ENCODE measurements at regions not wholly inside any gene's neighbourhood (a gene's known extent, or its start where the extent isn't known, plus 50 kb on each side); places are given as distances from the start of the nearest gene placed in this dataset.

GRCh38 chr2:207450186-207450585, 79.6 kb upstream of the CREB1 start:
- no peaks in the 10 kb centered on the region for H4K20me1 ChIP-seq (ENCODE audit: insufficient read depth)
- ChIA-PET POLR2A (no interaction called here), CTCF (no interaction called here), RAD21 (ENCODE audit: low non-redundant PET in 1 of 2, low total read pairs in 2 of 2, uncharacterized antibody in 2 of 2, unreplicated experiment in 2 of 2) (no interaction called here)
- no peak overlapping the region for H3K4me3 ChIP-seq (replicated peaks in 1 of 2; ENCODE audit: low read depth in 1 of 2, low read length in 2 of 2)
- no peak for DNase-seq (ENCODE audit: low read depth, low spot score)
- no peak overlapping the region for H3K4me2 ChIP-seq (ENCODE audit: low read length)
- H2AFZ ChIP-seq (ENCODE audit: low read depth, low read length, poor library complexity, severe bottlenecking) = no peak overlapping the region
- intact Hi-C loops (cut with micrococcal nuclease) = no loop called here
- TF ChIP-seq, protein P1, sequence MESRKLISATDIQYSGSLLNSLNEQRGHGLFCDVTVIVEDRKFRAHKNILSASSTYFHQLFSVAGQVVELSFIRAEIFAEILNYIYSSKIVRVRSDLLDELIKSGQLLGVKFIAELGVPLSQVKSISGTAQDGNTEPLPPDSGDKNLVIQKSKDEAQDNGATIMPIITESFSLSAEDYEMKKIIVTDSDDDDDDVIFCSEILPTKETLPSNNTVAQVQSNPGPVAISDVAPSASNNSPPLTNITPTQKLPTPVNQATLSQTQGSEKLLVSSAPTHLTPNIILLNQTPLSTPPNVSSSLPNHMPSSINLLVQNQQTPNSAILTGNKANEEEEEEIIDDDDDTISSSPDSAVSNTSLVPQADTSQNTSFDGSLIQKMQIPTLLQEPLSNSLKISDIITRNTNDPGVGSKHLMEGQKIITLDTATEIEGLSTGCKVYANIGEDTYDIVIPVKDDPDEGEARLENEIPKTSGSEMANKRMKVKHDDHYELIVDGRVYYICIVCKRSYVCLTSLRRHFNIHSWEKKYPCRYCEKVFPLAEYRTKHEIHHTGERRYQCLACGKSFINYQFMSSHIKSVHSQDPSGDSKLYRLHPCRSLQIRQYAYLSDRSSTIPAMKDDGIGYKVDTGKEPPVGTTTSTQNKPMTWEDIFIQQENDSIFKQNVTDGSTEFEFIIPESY (IDR thresholded peaks at IDR 0.05; ENCODE audit: extremely low read depth, insufficient replicate concordance, low read length) = no peak
- TF ChIP-seq CTCF (IDR thresholded peaks at IDR 0.05 in 2 of 3, conservative IDR thresholded peaks at IDR 0.05 in 1 of 3; ENCODE audit: borderline replicate concordance in 1 of 3, insufficient read depth in 1 of 3, low read depth in 2 of 3, low read length in 2 of 3) = no peak
- no peak for TF ChIP-seq SIN3A (IDR thresholded peaks at IDR 0.05; ENCODE audit: low read depth)
- no peak for TF ChIP-seq POLR2AphosphoS5 (IDR thresholded peaks at IDR 0.05; ENCODE audit: low read depth, low read length)
- TF ChIP-seq EZH2 (IDR thresholded peaks at IDR 0.05) = no peak
- H3K9me3 ChIP-seq (ENCODE audit: control insufficient read depth in 1 of 2, insufficient read depth in 1 of 2, low read depth in 1 of 2, low read length in 2 of 2) = no peaks in the 10 kb centered on the region
- no peak overlapping the region for H3K9ac ChIP-seq (ENCODE audit: low read length)
- ATAC-seq = no peak
- no peaks in the 10 kb centered on the region for H3K9me2 ChIP-seq (ENCODE audit: insufficient read depth)
- no peaks in the 10 kb centered on the region for H3K79me2 ChIP-seq (ENCODE audit: insufficient read depth, low read length)
- no TSS peak for BruUV-seq (replicated peaks)
- H3K36me3 ChIP-seq (ENCODE audit: control insufficient read depth in 1 of 2, insufficient read depth in 2 of 2, low read length in 2 of 2) = no peaks in the 10 kb centered on the region
- H3K27ac ChIP-seq (ENCODE audit: low read depth, low read length) = no peak overlapping the region
- H3K4me1 ChIP-seq (ENCODE audit: control insufficient read depth in 1 of 2, insufficient read depth in 2 of 2, low read length in 2 of 2) = no peaks in the 10 kb centered on the region
- H3K27me3 ChIP-seq (ENCODE audit: insufficient read depth, low read length) = no peaks in the 10 kb centered on the region

- CTCF ChIA-PET = no interaction called here
- Histone ChIP-seq H4K20me1 (ENCODE audit: insufficient read depth) (no peaks in the 10 kb centered on the region), H3K9me2 (ENCODE audit: insufficient read depth) (no peaks in the 10 kb centered on the region), H3K4me2 (ENCODE audit: low read length) (no peak overlapping the region), H2AFZ (ENCODE audit: low read depth, low read length, poor library complexity, severe bottlenecking) (no peak overlapping the region), H3K9me3 (ENCODE audit: control insufficient read depth in 1 of 2, insufficient read depth in 1 of 2, low read depth in 1 of 2, low read length in 2 of 2) (no peaks in the 10 kb centered on the region), H3K27ac (ENCODE audit: low read depth, low read length) (no peak overlapping the region), H3K79me2 (ENCODE audit: insufficient read depth, low read length) (no peaks in the 10 kb centered on the region), H3K4me1 (ENCODE audit: control insufficient read depth in 1 of 2, insufficient read depth in 2 of 2, low read length in 2 of 2) (no peaks in the 10 kb centered on the region), H3K27me3 (ENCODE audit: insufficient read depth, low read length) (no peaks in the 10 kb centered on the region), H3K36me3 (ENCODE audit: control insufficient read depth in 1 of 2, insufficient read depth in 2 of 2, low read length in 2 of 2) (no peaks in the 10 kb centered on the region), H3K4me3 (replicated peaks in 1 of 2; ENCODE audit: low read depth in 1 of 2, low read length in 2 of 2) (no peak overlapping the region), H3K9ac (ENCODE audit: low read length) (no peak overlapping the region)
- RAD21 ChIA-PET (ENCODE audit: low non-redundant PET in 1 of 2, low total read pairs in 2 of 2, uncharacterized antibody in 2 of 2, unreplicated experiment in 2 of 2) = no interaction called here
- DNase-seq (ENCODE audit: low read depth, low spot score) = no peak
- TF ChIP-seq RAD21 (IDR thresholded peaks at IDR 0.05; ENCODE audit: low read depth) = peak; percentile 53
- TF ChIP-seq, protein P2, sequence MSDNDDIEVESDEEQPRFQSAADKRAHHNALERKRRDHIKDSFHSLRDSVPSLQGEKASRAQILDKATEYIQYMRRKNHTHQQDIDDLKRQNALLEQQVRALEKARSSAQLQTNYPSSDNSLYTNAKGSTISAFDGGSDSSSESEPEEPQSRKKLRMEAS (IDR thresholded peaks at IDR 0.05) = no peak
- no peak for ATAC-seq
- POLR2A ChIA-PET = no interaction called here
- intact Hi-C loops (cut with micrococcal nuclease) = no loop called here
- BruUV-seq (replicated peaks) = no TSS peak
These were observed 71.2 kb upstream of the CREB1 start for GRCh38 chr2:207458582-207458981.
